OCI-LY7 (cell line): ENCODE measurements at regions not wholly inside any gene's neighbourhood (a gene's known extent, or its start where the extent isn't known, plus 50 kb on each side); places are given as distances from the start of the nearest gene placed in this dataset.

Experiments used
- BruUV-seq: library from RNA; stranded (reverse); fragments of 400-500 nt; replicated peaks from 2 replicates; lab custom pipeline; 2021; lab: Mats Ljungman, UMichigan
- CTCF ChIA-PET: fragments of 300-600 bp; sonication (Branson Sonifier 250); formaldehyde crosslinking; loops from one replicate; lab custom pipeline; 2022; ENCODE audit warnings: antibody characterized with exemption; ENCODE audit not compliant: unreplicated experiment; lab: Charles Lee
- POLR2A ChIA-PET: fragments of 300-600 bp; sonication (Branson Sonifier 250); formaldehyde crosslinking; loops from one replicate; lab custom pipeline; 2022; ENCODE audit warnings: antibody characterized with exemption; lab: Charles Lee
- DNase-seq: peaks from one replicate; pipeline ENCODE4 v3.0.0-alpha.2; 2015; ENCODE audit warnings: low spot score
- H2AFZ ChIP-seq: fragments of 200-600 bp; sonication (generic), shearing (Covaris generic); 2 replicates; pipeline ENCODE4 v1.6.1; 2014; ENCODE audit warnings: mild to moderate bottlenecking, antibody characterized with exemption, low read length, moderate library complexity
- H3K27ac ChIP-seq: fragments of 200-600 bp; sonication (generic); 2 replicates; pipeline ENCODE4 v1.5.1; 2014; ENCODE audit warnings: mixed run types, low read depth, mild to moderate bottlenecking, moderate library complexity, low read length, inconsistent platforms; ENCODE audit not compliant: poor library complexity, severe bottlenecking
- H3K36me3 ChIP-seq: fragments of 200-600 bp; sonication (generic); 2 replicates; pipeline ENCODE4 v1.6.1; 2014; ENCODE audit warnings: mild to moderate bottlenecking, antibody characterized with exemption, low read length, moderate library complexity, mixed read lengths; ENCODE audit not compliant: insufficient read depth
- H3K4me1 ChIP-seq: fragments of 200-600 bp; sonication (generic); 2 replicates; pipeline ENCODE4 v1.5.1; 2014; ENCODE audit warnings: mild to moderate bottlenecking, low read length; ENCODE audit not compliant: insufficient read depth, poor library complexity, severe bottlenecking
- H3K4me2 ChIP-seq: fragments of 200-600 bp; sonication (generic); 2 replicates; pipeline ENCODE4 v1.6.1; 2014; ENCODE audit warnings: mild to moderate bottlenecking, low read length
- H3K4me3 ChIP-seq: fragments of 200-600 bp; sonication (generic); 2 replicates; pipeline ENCODE4 v1.5.1; 2014; ENCODE audit warnings: mild to moderate bottlenecking, low read depth, low read length; ENCODE audit not compliant: poor library complexity, severe bottlenecking
- H3K79me2 ChIP-seq: fragments of 200-600 bp; sonication (generic); 2 replicates; pipeline ENCODE4 v1.6.1; 2016; ENCODE audit warnings: low read depth, mild to moderate bottlenecking, low read length, moderate library complexity, mixed read lengths; ENCODE audit not compliant: insufficient read depth
- H3K9me2 ChIP-seq: fragments of 200-600 bp; sonication (generic); 2 replicates; pipeline ENCODE4 v1.6.1; 2016; ENCODE audit warnings: mild to moderate bottlenecking, low read length, mixed read lengths; ENCODE audit not compliant: insufficient read depth
- H3K9me3 ChIP-seq: fragments of 200-600 bp; sonication (generic); 2 replicates; pipeline ENCODE4 v1.6.1; 2014; ENCODE audit warnings: mild to moderate bottlenecking, mixed run types, low read length, mixed read lengths
- H4K20me1 ChIP-seq: fragments of 200-600 bp; sonication (generic); 2 replicates; pipeline ENCODE4 v1.6.1; 2014; ENCODE audit warnings: mild to moderate bottlenecking, antibody characterized with exemption, low read length, moderate library complexity, mixed read lengths; ENCODE audit not compliant: insufficient read depth
- EZH2phosphoT487 ChIP-seq: fragments of 200-600 bp; sonication (generic); IDR thresholded peaks from 2 replicates; pipeline ENCODE4 v1.6.1; 2018; ENCODE audit warnings: low read depth, borderline replicate concordance, mild to moderate bottlenecking, mixed run types, antibody characterized with exemption, low read length, moderate library complexity, mixed read lengths
- intact Hi-C: fragments of 100-400 bp; cut with micrococcal nuclease; formaldehyde crosslinking; loops from one replicate; pipeline ENCODE4 v1.10.0; 2022; ENCODE audit not compliant: unreplicated experiment
- TF ChIP-seq, protein P1 (sequence below): fragments of 200-600 bp; sonication (generic); conservative IDR thresholded peaks from 2 replicates; pipeline ENCODE4 v1.5.1; 2014; ENCODE audit warnings: mild to moderate bottlenecking, antibody characterized with exemption, low read length, moderate library complexity, mixed read lengths

DNA sequence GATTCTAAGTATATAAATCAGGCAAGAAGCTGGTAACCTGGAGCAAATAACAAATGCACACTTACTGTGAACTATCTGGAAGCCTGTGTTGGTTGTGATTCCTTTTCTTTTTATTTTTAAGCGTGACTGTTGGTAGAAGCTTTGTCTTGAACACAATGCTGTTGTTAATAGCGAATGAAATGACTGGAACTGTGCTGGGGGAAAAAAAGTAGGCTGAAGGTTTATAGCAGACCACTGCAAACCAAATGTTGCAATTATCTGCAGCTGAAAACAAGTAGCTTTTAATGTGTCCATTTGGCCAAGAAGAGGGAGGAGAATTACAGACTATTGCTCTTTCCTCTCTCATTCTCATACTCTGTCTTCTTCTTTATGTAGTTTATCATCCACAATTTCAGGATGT, 184.5 kb upstream of the DNAJC19 start:
- no TSS peak for BruUV-seq
- no peak for DNase-seq
- ChIA-PET CTCF (no interaction called here), POLR2A (no interaction called here)
- H3K9me3 ChIP-seq, result no peaks in the 10 kb centered on the region
- TF ChIP-seq EZH2phosphoT487, result no peak
- TF ChIP-seq, protein P1, sequence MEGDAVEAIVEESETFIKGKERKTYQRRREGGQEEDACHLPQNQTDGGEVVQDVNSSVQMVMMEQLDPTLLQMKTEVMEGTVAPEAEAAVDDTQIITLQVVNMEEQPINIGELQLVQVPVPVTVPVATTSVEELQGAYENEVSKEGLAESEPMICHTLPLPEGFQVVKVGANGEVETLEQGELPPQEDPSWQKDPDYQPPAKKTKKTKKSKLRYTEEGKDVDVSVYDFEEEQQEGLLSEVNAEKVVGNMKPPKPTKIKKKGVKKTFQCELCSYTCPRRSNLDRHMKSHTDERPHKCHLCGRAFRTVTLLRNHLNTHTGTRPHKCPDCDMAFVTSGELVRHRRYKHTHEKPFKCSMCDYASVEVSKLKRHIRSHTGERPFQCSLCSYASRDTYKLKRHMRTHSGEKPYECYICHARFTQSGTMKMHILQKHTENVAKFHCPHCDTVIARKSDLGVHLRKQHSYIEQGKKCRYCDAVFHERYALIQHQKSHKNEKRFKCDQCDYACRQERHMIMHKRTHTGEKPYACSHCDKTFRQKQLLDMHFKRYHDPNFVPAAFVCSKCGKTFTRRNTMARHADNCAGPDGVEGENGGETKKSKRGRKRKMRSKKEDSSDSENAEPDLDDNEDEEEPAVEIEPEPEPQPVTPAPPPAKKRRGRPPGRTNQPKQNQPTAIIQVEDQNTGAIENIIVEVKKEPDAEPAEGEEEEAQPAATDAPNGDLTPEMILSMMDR, result no peak
- no peak overlapping the region for H2AFZ ChIP-seq
- H3K79me2 ChIP-seq, result no peaks in the 10 kb centered on the region
- H3K4me1 ChIP-seq, result no peaks in the 10 kb centered on the region
- no peaks in the 10 kb centered on the region for H3K36me3 ChIP-seq
- intact Hi-C loops, result no loop called here
- H3K9me2 ChIP-seq, result no peaks in the 10 kb centered on the region
- H3K4me2 ChIP-seq, result no peak overlapping the region
- no peaks in the 10 kb centered on the region for H4K20me1 ChIP-seq
- H3K4me3 ChIP-seq, result no peak overlapping the region
- no peak overlapping the region for H3K27ac ChIP-seq

DNA sequence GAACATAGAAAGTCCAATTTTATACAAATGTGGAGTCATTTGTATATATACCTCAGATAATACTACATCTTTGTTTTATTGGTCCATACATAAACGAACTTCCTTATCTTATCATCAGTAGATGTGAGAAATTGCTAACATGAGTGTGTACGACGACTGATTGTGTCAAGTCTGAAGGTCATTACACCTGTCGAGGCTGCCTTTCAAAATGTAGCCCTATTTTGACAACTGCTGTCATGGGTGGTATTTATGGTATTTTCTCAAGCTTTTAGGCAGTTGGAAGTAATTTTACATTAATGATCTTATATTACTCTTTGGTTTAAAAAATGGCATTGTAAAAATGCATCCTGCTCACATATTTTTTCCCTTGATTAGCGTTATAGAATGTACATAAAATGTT, 183.7 kb upstream of the DNAJC19 start:
- no TSS peak for BruUV-seq
- DNase-seq, result no peak
- no peaks in the 10 kb centered on the region for H3K79me2 ChIP-seq
- no peak overlapping the region for H3K4me2 ChIP-seq
- no peak overlapping the region for H2AFZ ChIP-seq
- no peaks in the 10 kb centered on the region for H3K36me3 ChIP-seq
- TF ChIP-seq, protein P1, result no peak
- no peak for TF ChIP-seq EZH2phosphoT487
- no peaks in the 10 kb centered on the region for H3K4me1 ChIP-seq
- no peaks in the 10 kb centered on the region for H4K20me1 ChIP-seq
- H3K27ac ChIP-seq, result no peak overlapping the region
- H3K4me3 ChIP-seq, result no peak overlapping the region
- CTCF ChIA-PET, result no interaction called here
- H3K9me3 ChIP-seq, result no peaks in the 10 kb centered on the region
- H3K9me2 ChIP-seq, result no peaks in the 10 kb centered on the region
- intact Hi-C loops, result no loop called here
- POLR2A ChIA-PET, result interaction anchor here (0.6 kb wide), 1 partner anchor 188 kb away, joined by 3 read pairs; no protein-coding TSS in a partner anchor

DNA sequence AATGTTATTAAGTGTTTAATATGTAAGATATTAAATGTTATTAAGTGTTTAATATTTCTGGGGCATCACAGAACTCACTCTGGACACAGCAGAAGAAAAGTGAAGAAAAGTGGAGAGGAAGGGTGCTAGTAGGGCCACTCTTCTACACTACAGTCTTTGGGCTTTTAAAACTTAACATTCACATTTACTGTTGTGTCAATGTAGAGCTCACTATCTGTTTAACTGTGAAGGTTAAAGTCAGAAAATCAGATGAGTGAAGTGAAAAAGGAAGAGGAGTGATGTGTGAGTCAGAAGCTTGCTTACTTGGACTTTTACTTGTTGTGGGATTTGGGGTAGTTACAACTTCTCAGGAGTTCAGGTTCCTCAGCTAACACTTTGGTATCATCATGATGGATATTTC, 145.3 kb upstream of the DNAJC19 start:
- DNase-seq, result no peak
- Histone ChIP-seq H2AFZ (no peak overlapping the region), H4K20me1 (no peaks in the 10 kb centered on the region), H3K79me2 (no peaks in the 10 kb centered on the region), H3K4me1 (no peaks in the 10 kb centered on the region), H3K27ac (no peak overlapping the region), H3K9me3 (no peaks in the 10 kb centered on the region), H3K36me3 (no peaks in the 10 kb centered on the region), H3K4me2 (no peak overlapping the region), H3K4me3 (no peak overlapping the region), H3K9me2 (no peaks in the 10 kb centered on the region)
- no peak for TF ChIP-seq EZH2phosphoT487
- TF ChIP-seq, protein P1, result no peak
- intact Hi-C loops, result no loop called here
- BruUV-seq, result no TSS peak
- ChIA-PET CTCF (no interaction called here), POLR2A (no interaction called here)
